NK-92 (cell line): ENCODE measurements at regions not wholly inside any gene's neighbourhood (a gene's known extent, or its start where the extent isn't known, plus 50 kb on each side); places are given as distances from the start of the nearest gene placed in this dataset.

Experiments used
- DNase-seq: peaks from one replicate; lab custom pipeline; 2025; ENCODE audit not compliant: unreplicated experiment; lab: John Stamatoyannopoulos, UW

GRCh38 chr17:77495575-77495974 lies 354.8 kb downstream of the SEC14L1 start:
- DNase-seq = no peak

- DNase-seq = no peak
Measured at GRCh38 chr17:77496401-77496801, 355.6 kb downstream of the SEC14L1 start.

- no peak for DNase-seq
Measured at GRCh38 chr17:77496831-77497577, 356.2 kb downstream of the SEC14L1 start.

DNA sequence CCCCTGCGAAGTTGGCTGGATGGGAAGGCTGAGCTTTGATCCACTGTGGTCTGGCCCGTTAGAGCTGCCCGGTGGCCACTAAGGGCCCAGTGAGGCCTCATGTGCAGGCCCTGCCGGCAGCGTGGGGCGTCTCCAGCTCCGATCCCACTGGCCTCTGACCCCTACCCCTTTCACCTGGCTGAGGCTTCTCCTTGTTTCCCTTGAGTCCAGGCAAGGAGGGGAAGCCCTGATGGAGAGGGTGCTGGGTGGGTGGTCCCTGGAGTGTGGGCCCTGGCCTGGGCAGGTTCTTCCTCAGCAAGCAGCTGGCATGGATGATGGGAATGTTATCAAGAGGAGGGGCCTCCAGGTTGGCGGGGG lies 356.8 kb downstream of the SEC14L1 start:
- DNase-seq = no peak

DNA sequence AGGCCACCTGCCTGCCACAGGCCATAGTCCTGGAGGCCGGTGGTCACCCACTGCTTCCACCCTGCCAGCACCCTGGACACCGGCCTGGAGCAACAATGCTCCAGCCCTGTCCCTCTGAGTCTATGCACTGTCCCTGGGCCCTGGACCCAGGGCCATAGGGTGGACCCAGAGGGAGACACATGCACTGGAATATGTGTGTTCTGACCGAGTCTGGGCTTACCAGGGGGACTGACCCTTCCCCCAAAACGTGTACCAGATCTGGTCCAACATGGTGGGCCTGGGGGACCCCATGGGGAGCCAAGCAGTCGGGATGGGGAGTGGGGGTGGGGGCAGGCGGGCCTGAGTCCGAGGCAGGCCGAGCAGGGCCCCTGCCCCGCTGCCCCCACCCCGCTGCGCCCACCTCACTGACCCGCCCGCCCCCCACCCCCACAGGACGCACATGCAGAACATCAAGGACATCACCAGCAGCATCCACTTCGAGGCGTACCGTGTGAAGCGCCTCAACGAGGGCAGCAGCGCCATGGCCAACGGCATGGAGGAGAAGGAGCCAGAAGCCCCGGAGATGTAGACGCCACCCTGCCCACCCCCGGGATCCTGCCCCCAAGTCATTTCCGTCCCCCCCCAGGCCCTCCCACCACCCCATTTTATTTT lies 357.4 kb downstream of the SEC14L1 start:
- no peak for DNase-seq

GRCh38 chr17:77498791-77499698 lies 358.3 kb downstream of the SEC14L1 start:
- no peak for DNase-seq

GRCh38 chr17:77499699-77500435 lies 359.1 kb downstream of the SEC14L1 start:
- no peak for DNase-seq

GRCh38 chr17:77501101-77501566 lies 360.4 kb downstream of the SEC14L1 start:
- DNase-seq = no peak

DNA sequence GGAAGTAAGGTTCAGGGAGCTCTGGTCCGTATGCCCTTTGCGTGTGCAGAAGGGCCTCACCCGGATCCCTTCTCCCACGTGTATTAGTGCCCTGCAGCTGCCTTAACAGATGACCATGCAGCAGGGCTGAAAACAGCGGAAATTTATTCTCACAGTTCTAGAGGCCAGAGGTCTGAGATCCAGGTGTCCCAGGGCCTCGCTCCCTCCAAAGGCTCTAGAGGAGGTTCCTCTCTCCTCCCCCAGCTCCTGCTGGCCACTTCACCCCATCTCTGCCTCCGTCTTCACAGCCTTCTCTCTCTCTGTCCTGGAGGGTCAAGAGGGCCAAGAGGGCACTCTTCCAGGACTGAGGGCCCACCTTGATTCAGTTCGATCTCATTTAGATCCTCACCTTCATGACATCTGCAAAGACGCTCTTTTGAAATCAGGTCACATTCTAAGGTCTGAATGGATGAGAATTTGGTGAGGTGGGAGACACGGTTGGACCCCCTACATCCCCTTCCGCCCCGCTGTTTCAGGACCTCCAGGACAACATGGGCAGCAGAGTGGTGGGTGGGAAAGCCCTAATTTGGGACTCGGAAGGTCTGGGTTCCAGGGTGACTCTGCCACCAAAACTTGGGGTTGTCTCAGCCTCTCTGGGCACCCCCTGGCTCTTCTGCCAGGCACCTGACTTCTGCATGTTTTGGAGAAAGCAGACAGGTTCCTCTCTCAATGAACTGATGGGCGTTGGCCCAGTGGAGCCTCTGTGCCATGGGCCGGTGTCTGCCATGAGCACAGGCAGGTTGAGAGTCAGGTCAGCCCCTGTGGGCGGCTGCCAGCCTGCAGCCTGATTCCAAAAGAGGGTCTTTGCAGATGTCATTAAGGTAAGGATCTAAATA lies 361.2 kb downstream of the SEC14L1 start:
- DNase-seq = no peak

DNA sequence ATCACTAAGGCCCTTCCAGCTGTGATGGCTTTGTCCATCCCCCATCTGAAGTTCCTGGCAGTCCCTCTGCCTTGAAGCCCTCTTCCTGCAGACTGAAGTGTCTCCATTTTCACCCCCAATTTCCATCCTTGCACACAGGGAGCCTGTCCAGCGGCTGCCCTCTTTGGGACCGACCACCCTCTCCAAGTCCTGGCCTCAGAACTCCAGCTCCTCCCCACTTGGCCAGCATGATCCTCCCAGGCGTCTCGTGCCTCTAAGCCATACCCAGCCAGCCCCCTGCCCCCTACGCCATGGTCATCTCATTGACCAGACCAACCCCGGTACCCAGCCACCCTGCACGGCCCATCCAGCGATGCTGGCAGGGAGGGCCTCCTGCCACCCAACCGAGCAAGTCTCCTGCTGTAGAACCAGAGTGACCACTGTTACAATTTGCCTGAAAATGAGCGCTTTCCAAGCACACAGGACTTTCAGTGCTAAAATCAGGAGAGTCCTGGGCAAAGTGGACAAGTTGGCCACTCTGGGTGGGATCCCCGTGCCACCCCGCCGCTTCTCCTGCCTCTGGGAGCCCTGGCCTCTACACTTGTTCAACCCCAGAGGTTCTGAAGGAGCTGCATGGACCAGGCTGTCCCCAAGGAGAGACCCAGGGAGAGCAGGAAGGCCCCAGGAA lies 362.0 kb downstream of the SEC14L1 start:
- DNase-seq = no peak

DNA sequence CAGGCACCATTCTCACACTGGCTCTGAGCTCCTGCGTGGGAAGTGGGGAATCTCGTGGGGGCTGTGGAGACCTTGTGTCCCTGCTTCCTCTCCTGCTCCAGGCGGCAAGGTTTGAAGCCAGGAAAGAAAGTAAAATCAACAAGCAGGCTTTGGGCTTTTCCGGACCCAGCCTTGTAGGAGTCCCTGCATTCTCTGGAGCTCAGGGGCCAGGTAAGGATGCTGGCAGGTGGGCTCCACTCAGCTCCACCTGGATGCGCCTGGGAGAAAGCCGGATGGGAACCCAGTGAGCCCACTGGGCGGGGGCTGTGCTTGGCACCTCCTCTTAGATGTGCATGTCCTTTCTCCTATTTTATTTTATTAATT lies 362.5 kb downstream of the SEC14L1 start:
- no peak for DNase-seq

GRCh38 chr17:77503916-77504651 lies 363.3 kb downstream of the SEC14L1 start:
- DNase-seq = no peak

DNA sequence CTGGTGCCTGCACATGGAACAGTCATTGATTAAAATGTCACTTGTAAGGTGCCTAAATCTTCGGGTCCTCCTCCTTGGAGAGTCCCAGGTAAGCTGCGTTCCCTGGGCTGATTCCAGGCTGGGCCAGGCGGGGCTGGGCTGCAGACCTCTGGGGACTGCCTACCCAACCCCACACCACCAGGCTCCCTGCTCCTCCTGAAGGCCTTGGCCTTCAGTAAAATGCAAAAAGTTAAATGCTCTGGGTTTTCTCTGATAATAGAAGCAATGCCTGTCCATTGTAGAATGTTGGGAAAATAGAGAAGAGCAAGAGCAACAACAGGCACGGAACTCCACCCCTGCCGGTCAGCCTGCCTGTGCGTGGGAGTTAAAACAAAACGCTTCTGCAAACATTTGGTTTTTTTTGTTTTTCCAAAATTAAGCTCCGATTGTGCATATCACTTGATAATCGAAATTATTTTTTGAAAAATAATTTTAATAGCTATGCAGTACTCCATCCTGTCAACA lies 363.9 kb downstream of the SEC14L1 start:
- DNase-seq = no peak

GRCh38 chr17:77505181-77505639 lies 364.4 kb downstream of the SEC14L1 start:
- no peak for DNase-seq

GRCh38 chr17:77506371-77506991 lies 365.7 kb downstream of the SEC14L1 start:
- no peak for DNase-seq

DNA sequence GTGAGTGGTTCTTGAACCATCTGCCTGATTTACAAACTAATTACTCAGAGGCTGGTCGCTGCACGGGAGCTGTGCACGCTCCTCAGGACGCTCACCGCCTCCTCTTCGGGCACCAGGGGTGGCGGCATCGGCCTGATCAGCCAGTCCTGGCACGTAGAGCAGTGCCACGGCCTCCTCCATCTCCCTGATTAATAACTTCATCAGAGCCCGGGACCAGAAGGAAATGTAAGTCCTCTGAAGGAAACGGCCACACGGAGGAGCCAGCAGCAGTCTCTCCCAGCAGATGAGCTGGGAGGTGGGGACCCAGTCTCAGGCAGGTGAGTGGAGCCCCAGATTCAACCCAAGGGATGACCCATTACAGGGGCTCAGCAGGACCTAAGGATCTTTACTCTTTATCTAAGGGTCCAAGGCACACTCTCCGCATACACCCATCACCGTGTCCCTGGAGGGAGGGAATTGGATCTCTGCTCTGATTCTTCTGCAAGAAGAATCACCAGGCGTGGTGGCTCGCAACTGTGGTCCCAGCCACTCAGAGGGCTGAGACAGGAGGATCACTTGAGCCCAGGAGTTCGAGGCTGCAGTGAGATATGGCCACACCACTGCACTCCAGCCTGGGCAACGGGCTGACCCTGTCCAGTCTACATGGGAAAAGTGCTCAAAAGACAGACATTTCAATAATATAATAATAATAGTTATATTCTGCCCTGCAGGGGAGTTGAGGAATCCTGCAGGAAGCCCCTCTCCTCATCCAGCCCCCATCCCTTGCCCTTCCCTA lies 366.5 kb downstream of the SEC14L1 start:
- no peak for DNase-seq

DNA sequence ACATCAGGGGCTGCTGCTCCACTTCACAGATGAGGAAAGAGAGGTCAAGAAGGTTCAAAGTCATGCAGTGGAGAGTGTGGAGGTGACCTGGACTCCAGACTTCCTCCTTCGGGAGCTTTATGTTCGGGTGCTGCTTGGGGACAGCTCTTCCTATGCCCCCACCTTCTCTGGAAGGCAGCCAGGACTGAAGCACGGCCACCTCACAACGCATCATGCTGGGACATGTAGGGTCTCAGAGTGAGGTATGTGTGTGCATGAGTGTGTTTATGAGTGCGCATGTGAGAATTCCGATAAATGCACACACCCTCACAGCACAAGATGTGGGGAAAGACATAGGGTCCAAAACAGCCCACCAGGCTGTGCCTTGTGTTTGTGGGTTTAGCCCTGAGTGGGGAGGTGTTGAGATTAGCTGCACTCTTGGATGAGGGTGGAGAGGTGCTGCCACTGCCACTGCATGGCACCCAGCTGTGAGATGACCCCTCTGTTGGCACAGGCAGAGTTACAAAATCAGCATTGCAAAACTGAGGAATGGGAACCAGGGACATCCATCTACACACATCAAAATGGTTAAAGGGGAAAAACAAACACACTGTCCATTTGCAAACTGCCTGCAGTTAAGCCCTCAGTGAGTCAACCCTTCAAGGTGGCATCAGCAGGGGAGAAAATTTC lies 367.4 kb downstream of the SEC14L1 start:
- no peak for DNase-seq
